MCF 10A (cell line): ENCODE measurements at regions not wholly inside any gene's neighbourhood (a gene's known extent, or its start where the extent isn't known, plus 50 kb on each side); places are given as distances from the start of the nearest gene placed in this dataset.
A peak's percentile ranks its signal among the peaks of the same experiment; 100 is the strongest.

Experiments used
- BruUV-seq: library from RNA; stranded (reverse); fragments of 400-500 nt; replicated peaks from 2 replicates; lab custom pipeline; 2021; lab: Mats Ljungman, UMichigan
- CTCF ChIA-PET: fragments of 300-600 bp; sonication (Branson Sonifier 250); formaldehyde crosslinking; extraction: SDS; loops from one replicate; lab custom pipeline; 2021; ENCODE audit warnings: antibody characterized with exemption, inconsistent platforms; lab: Yijun Ruan, JAX
- POLR2A ChIA-PET: fragments of 300-600, 350-650 bp; sonication (Branson Sonifier 250); formaldehyde crosslinking; extraction: SDS; loops from one replicate; lab custom pipeline; 2020; ENCODE audit warnings: antibody characterized with exemption, inconsistent platforms; lab: Yijun Ruan, JAX
- DNase-seq: peaks from one replicate; pipeline ENCODE4 v3.0.0-alpha.2; 2018; ENCODE audit not compliant: unreplicated experiment
- H3K27ac Mint-ChIP-seq: one replicate; pipeline ENCODE4 v1.8.0; 2022; ENCODE audit warnings: mild to moderate bottlenecking, low read depth, mixed read lengths; ENCODE audit not compliant: unreplicated experiment
- H3K27me3 Mint-ChIP-seq: one replicate; pipeline ENCODE4 v1.8.0; 2022; ENCODE audit warnings: mixed read lengths; ENCODE audit not compliant: insufficient read depth, unreplicated experiment
- H3K36me3 Mint-ChIP-seq: one replicate; pipeline ENCODE4 v1.8.0; 2022; ENCODE audit warnings: mild to moderate bottlenecking, moderate library complexity, mixed read lengths; ENCODE audit not compliant: insufficient read depth, unreplicated experiment
- H3K4me1 Mint-ChIP-seq: one replicate; pipeline ENCODE4 v1.8.0; 2022; ENCODE audit warnings: mixed read lengths; ENCODE audit not compliant: insufficient read depth, unreplicated experiment
- H3K4me3 Mint-ChIP-seq: one replicate; pipeline ENCODE4 v1.8.0; 2022; ENCODE audit warnings: mild to moderate bottlenecking, moderate library complexity, mixed read lengths; ENCODE audit not compliant: unreplicated experiment
- H3K9me3 Mint-ChIP-seq: one replicate; pipeline ENCODE4 v1.8.0; 2022; ENCODE audit warnings: mixed read lengths; ENCODE audit not compliant: unreplicated experiment
- intact Hi-C: fragments of 100-400 bp; cut with micrococcal nuclease; formaldehyde crosslinking; loops from 2 replicates; pipeline ENCODE4 v1.14.1; 2022
- TF ChIP-seq, protein P1 (sequence below): fragments of 200-600 bp; IDR thresholded peaks from one replicate; pipeline ENCODE4 v1.8.0; 2022; ENCODE audit warnings: antibody characterized with exemption, mild to moderate bottlenecking; ENCODE audit not compliant: unreplicated experiment

DNA sequence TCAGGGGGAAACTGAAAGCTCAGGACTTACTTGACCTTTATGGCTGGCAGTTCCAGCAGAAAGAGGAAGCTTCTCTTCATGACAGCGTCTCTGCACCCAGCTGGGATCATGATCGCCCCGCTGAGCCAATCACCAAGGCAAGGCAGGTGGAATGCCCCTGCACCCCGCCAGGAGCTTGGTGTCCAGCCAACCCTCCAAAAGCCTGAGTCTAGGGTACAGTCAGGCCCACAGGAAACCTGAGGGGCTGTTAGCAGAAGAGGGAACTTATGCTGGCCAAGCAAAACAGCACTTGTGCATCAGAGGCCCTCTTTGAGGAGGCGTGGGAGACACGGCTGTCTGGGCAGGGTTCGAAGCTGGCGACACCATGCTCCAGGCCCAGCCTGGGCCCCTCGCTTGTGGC, 188.3 kb upstream of the GMDS start:
- no peak overlapping the region for H3K27ac Mint-ChIP-seq
- no TSS peak for BruUV-seq
- H3K4me3 Mint-ChIP-seq, result no peak overlapping the region
- peaks cover 13% of the 10 kb centered on the region for H3K4me1 Mint-ChIP-seq
- H3K27me3 Mint-ChIP-seq, result no peaks in the 10 kb centered on the region
- ChIA-PET POLR2A (no interaction called here), CTCF (interaction anchor here (0.5 to 1.1 kb wide), 2 partner anchors 11 to 54 kb away, joined by 3 to 4 read pairs; no protein-coding TSS in a partner anchor)
- peak; percentile 4 for DNase-seq
- TF ChIP-seq, protein P1, sequence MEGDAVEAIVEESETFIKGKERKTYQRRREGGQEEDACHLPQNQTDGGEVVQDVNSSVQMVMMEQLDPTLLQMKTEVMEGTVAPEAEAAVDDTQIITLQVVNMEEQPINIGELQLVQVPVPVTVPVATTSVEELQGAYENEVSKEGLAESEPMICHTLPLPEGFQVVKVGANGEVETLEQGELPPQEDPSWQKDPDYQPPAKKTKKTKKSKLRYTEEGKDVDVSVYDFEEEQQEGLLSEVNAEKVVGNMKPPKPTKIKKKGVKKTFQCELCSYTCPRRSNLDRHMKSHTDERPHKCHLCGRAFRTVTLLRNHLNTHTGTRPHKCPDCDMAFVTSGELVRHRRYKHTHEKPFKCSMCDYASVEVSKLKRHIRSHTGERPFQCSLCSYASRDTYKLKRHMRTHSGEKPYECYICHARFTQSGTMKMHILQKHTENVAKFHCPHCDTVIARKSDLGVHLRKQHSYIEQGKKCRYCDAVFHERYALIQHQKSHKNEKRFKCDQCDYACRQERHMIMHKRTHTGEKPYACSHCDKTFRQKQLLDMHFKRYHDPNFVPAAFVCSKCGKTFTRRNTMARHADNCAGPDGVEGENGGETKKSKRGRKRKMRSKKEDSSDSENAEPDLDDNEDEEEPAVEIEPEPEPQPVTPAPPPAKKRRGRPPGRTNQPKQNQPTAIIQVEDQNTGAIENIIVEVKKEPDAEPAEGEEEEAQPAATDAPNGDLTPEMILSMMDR, result no peak
- no peaks in the 10 kb centered on the region for H3K36me3 Mint-ChIP-seq
- intact Hi-C loops, result no loop called here
- H3K9me3 Mint-ChIP-seq, result no peaks in the 10 kb centered on the region

DNA sequence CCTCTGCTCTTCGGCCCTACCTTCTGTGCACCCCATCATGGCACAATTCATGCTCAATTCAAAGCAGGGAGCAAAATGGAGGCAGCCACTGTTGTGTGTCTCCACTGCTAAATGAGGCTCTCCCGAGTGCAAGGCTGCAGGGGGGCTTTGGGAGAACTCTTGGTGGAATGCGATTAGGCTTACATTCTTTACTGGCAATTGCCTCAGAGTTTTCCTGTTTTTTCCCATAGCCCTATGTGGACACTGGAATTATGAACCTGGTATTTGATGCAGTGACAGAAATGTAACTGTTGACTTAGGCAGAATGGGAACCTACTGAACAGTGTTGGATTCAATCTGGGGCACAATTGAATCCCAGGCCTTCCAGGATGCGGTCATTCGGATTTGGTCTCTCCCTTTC, 187.9 kb upstream of the GMDS start:
- intact Hi-C loops, result no loop called here
- Mint-ChIP-seq H3K27ac (no peak overlapping the region), H3K36me3 (no peaks in the 10 kb centered on the region), H3K9me3 (no peaks in the 10 kb centered on the region), H3K4me3 (no peak overlapping the region), H3K4me1 (peaks cover 13% of the 10 kb centered on the region), H3K27me3 (no peaks in the 10 kb centered on the region)
- BruUV-seq, result no TSS peak
- POLR2A ChIA-PET, result no interaction called here
- TF ChIP-seq, protein P1, result no peak
- no peak for DNase-seq
- CTCF ChIA-PET, result interaction anchor here (0.5 to 1.1 kb wide), 2 partner anchors 12 to 54 kb away, joined by 3 to 4 read pairs; no protein-coding TSS in a partner anchor

DNA sequence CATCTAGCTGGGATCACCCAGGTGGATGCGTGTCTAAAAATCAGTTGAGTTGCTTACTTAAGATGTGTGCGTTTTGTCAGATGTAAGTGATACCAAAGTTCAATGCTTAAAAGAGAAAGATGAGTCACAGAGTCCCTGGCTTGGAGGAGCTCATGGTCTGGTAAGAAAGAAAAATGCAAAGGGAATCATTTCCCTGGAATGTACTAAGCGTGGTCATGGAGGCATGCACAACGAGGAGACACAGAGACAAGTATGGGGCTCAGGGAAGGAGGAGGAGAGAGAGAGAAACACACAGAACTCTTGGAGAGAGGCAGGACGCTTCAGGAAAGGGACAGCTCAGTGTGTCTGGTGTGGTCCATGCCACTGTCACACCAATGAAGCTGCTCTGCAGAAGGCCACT, 186.9 kb upstream of the GMDS start:
- ChIA-PET CTCF (interaction anchor here (0.9 kb wide), 1 partner anchor 16 kb away, joined by 4 read pairs; no protein-coding TSS in a partner anchor), POLR2A (no interaction called here)
- TF ChIP-seq, protein P1, result no peak
- Mint-ChIP-seq H3K4me1 (peaks cover 13% of the 10 kb centered on the region), H3K27me3 (no peaks in the 10 kb centered on the region), H3K4me3 (no peak overlapping the region), H3K27ac (no peak overlapping the region), H3K9me3 (no peaks in the 10 kb centered on the region), H3K36me3 (no peaks in the 10 kb centered on the region)
- peak; percentile 57 for DNase-seq
- intact Hi-C loops, result no loop called here
- no TSS peak for BruUV-seq

DNA sequence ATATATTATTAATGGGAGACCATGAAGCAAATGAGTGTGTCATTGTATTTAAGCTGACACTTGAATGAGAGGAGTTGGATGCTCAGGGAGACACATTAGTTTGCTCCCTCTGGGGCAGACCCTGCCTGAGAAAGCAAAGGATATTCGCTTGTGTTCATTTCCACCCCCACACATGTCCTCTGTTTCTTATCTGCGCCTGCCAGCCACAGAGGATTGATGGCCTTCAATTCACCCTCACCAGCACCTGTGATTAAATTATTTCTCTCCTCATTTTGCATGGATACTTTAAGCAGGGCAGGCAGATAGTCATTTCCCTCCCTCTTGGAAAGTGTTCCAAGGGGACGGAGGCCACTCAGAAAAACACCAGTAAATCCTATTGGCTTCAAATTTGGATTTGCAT, 185.2 kb upstream of the GMDS start:
- peaks cover under 1% of the 10 kb centered on the region for H3K36me3 Mint-ChIP-seq
- no peaks in the 10 kb centered on the region for H3K9me3 Mint-ChIP-seq
- peaks cover 13% of the 10 kb centered on the region for H3K4me1 Mint-ChIP-seq
- ChIA-PET POLR2A (no interaction called here), CTCF (no interaction called here)
- H3K27ac Mint-ChIP-seq, result no peak overlapping the region
- DNase-seq, result no peak
- no TSS peak for BruUV-seq
- no peaks in the 10 kb centered on the region for H3K27me3 Mint-ChIP-seq
- H3K4me3 Mint-ChIP-seq, result no peak overlapping the region
- intact Hi-C loops, result no loop called here
- TF ChIP-seq, protein P1, result no peak
